Stimulated activated CD8-positive, alpha-beta memory T cell treated with anti-CD3 and anti-CD28 coated beads, Interleukin-7, amount 100 ng/mL, for 4 hours (primary cell): ENCODE measurements at regions not wholly inside any gene's neighbourhood (a gene's known extent, or its start where the extent isn't known, plus 50 kb on each side); places are given as distances from the start of the nearest gene placed in this dataset.

Experiments
- DNase-seq, 2 donors: peaks; one replicate each; pipeline ENCODE4 v3.0.0-alpha.2; 2020; ENCODE audit warnings: low read depth in 2 of 2

DNA sequence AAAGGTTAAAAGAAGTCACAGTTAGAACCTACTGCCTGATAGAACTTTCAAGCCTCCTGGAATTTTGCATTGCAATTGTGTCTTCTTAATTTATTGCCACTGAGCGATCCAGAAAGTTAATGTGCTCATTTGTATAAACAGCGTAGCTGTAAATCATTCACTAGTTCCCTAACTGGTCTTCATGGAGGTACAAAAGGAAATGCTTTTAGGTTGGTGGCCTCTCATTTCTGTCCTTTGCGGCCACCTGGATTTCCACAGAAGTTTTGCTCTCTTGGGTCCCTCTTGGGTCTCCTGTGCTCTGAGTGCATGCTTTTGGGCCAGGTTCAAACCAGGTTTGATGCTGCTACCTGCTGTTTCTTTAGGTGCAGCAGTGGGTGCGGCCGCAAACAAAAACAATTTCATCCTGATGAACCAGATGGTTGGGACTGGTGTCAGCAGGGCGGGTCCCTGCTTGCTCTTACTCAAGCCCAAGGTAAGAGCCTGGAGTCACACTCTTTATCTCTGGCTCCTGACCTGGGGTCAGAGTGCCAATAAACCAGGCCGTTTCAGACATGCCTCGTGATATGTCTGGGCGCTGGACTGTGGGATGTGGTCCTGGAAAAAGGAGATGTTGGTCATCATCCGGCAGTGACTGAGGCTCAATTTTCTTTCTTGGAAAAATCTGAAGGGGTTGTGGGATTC, 270.1 kb downstream of the PTTG2 start:
- DNase-seq, result no peak

GRCh38 chr4:38230821-38231563, 270.8 kb downstream of the PTTG2 start:
- DNase-seq, result no peak

DNA sequence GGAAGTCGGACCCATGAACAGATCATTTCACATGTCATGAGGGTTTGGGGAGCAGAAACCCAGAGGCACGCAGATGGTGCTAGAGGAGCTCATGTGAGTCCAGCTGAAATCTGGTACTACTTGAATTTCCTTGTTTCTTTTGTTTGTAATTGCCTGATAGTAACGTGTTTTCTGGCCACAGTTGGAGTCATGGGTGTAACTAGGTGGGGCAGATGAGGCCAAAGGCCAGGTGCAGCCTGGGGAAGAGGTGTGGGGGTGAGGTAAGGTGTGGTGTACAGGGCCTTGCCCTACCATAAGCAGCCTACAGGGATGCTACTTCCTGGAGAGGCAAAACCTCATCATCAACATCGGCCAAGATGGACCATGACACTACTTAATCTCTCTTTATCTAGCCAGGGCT, 271.4 kb downstream of the PTTG2 start:
- no peak for DNase-seq

DNA sequence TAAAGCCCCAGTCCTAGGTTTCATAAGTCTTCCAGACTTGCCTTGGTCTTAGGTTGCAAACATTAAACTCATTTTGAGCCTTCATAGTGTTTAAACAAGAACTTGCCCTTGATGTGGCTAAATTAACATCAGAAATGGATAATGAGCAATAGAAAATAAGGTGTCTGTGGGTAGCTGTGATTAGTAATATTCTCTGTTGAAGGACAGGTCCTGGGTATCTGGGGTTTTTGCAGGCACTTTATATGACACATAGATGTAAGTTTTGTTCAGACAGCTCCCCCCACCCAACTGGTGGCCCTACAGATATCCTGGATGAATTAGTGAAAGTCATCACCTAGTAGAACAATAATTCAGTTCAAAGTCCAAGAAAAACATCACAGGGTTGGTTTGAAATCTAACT, 272.5 kb downstream of the PTTG2 start:
- no peak for DNase-seq

DNA sequence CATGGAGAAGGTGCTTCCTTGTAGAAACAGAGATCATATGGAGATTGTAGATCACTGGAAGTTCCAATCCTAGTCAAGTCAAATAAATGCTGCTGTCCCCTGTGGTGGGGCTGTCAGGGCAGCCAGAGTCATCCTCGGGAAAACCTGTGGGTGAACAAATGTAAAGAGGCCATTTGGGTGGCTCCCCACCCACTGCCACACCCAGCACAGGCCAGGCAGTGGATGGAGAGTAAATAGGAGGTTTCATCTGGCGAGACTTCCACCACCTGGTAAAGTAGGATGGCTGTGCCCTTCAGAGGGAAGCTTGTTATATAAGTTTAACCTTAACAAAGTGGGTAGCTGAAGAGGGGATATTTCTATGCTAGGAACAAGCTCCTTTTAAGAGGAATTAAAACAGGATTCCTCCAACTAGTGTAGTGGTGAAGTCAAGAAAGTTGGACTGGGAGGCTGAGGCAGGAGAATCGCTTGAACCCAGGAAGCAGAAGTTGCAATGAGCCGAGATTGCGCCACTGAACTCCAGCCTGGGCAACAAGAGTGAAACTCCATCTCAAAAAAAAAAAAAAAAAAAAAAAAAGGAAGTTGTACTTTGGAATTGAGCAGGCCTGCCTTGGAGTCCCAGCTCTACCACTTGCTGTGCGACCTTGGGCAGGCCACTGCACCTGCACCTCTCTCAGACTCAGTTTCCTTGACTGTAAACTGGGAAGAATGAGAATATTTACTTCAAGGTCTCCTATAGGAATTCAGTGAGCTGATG, 273.7 kb downstream of the PTTG2 start:
- no peak for DNase-seq

DNA sequence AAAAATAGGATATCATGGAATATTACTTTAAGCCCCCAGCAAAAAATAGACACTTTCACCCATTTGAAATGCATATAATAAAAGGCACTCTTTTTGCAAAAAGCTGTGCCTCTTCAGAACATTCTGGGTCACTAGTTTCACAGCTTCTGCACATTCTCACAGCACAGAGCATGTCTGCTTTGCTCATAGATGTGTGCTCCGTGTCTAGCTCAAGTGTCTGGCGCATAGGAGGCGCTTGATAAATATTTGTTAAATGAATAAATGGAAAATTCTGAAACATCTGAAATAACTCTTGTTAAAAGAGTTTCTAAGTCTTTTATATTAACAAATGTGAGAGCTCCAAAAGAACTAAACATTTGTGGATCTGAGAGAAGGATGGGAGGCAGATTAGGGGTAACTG, 275.2 kb downstream of the PTTG2 start:
- no peak for DNase-seq

GRCh38 chr4:38236003-38236402, 275.8 kb downstream of the PTTG2 start:
- DNase-seq, result no peak

DNA sequence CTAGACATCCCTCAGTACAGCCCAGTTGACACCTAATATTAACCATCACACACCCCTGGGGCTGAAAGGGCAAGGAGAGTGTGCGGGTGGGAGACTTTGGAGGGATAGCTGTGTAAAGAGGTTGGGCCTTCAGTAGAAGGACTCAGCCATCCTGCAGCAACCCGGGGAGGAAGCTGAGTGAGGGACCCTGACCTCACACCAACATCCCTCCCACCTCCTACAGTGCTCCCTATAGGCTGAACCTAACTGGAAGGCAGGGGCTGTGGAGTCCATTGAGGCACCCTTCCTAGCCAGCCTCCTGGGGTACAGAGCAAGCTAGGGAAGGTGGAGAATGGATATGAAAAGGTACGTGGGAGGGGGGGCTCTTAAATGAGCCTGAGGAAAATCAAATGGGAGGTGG, 276.3 kb downstream of the PTTG2 start:
- no peak for DNase-seq

DNA sequence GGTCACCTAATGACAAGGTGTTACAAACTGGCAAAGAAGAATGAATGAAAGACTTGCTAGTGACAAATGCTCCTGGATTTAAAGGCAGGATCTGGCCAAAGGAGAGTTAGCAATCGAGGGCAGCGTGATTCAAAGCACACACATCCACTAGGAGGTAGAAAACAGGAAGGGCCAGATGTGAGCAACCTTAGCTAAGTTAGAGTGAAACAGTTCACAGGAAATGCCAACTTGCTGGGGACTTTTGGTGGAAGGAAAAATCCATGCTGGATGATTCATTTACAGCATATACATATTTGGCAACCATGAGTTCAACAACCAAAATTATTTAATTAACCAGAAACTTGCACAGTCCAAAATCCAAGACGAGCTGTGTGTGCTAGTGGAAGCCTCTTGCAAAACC, 276.9 kb downstream of the PTTG2 start:
- DNase-seq, result no peak

- DNase-seq, result no peak
Measured at GRCh38 chr4:38241541-38241940, 281.3 kb downstream of the PTTG2 start.

- no peak for DNase-seq
Measured at GRCh38 chr4:38242101-38242500, 281.9 kb downstream of the PTTG2 start.

DNA sequence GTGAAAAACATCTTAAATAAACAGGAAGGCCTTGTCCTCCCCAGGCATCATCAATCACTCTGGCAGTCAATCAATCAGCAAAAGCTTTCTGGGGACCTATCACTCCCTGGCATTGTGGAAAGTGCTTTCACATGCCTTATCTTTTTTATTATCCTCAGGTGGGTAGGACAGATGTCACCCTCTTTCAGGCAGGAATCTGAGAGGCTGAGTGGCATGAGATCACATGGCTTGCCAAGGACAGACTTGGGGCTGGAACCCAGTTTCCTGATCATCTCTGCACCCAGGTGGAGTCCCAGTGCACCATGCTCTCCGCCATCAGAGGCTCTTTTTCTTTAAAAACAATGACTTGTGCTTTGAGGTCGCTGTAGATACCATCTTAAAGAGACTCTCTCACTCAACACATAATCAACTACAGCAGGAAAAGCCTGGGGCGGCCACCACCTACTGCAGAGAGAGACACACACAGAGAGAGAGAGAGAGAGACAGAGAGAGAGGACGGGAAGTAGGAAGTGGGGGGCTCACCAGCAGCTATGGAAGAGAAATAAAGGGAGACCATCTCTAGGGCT, 282.7 kb downstream of the PTTG2 start:
- no peak for DNase-seq

DNA sequence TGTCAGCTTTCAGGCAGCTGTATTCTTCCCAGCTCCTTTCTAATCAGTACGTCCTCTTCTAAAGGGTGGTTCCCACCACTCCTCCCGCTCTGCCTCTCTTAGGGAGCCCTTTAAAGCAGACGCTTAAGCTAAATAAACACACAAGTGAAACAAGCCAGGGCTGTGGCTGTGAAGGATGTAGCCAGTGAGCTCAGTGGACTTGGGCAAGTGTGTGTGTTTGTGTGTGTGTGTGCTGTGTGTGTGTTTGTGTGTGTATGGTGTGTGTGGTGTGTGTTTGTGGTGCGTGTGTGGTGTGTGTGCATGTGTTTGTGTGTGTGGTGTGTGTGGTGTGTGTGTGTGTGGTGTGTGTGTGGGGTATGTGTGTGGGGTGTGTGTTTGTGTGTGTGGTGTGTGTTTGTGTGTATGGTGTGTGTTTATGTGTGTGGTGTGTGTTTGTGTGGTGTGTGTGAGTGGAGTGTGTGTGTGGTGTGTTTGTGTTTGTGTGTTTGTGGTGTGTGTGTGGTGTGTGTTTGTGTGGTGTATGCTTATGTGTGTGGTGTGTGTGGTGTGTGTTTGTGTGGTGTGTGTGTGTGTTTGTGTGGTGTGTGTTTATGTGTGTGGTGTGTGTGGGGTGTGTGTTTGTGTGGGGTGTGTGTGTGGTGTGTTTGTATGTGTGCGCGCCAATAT, 283.3 kb downstream of the PTTG2 start:
- no peak for DNase-seq

DNA sequence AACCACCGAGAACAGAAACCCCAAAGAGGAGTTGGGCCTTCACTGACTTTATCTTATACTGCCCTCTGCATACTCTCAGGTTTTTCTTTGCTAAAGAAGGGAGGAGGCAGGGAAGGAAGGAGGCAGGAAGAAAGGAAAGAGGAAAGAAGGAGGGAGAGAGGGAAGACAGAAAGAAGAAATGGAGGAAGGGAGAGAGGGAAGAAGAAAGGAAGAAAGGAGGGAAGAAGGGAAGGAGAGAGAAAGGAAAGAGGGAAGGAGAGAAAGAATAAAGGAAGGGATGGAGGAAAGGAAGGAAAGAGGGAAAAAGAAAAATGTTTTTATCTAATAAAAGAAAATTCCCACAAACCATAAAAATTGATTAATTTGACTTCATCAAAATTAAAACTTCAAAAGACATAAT, 294.6 kb downstream of the PTTG2 start:
- DNase-seq, result no peak

GRCh38 chr4:38255572-38255971, 295.4 kb downstream of the PTTG2 start:
- no peak for DNase-seq

- DNase-seq, result no peak
Measured at GRCh38 chr4:38266616-38267015, 306.4 kb downstream of the PTTG2 start.

DNA sequence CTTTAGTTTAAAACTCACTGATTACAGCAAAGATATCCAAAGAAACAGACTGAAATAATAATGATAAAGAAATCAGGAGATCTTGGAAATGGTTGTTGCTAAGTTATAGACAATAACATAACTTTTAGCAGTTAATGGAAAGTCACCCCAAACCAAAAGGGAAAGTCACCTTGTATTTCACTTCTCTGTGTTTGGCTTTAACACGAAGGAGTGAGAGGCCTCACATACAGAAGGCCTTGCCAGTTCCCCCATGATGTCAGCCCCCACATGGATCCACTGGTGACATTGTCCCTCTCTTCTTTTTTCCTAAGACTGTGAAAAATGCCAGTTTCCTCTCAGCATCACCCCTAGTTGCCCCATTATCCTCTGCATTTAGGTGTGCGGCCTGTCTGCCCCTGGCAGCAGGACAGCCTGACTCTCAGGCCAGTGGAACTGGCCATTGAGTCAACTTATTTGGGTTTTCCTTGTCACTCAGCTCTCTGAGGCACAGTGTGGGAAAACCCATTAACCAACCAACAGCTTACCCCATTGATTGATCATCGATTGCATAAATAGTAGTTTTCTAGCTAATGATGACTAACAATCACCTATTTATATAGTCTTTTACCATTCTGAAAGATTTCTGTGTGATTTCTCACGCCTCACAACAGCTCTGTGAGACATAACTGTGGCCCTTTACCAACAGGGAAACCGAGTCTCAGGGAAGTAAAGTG, 308.1 kb downstream of the PTTG2 start:
- DNase-seq, result no peak

GRCh38 chr4:38268837-38269236, 308.6 kb downstream of the PTTG2 start:
- no peak for DNase-seq

DNA sequence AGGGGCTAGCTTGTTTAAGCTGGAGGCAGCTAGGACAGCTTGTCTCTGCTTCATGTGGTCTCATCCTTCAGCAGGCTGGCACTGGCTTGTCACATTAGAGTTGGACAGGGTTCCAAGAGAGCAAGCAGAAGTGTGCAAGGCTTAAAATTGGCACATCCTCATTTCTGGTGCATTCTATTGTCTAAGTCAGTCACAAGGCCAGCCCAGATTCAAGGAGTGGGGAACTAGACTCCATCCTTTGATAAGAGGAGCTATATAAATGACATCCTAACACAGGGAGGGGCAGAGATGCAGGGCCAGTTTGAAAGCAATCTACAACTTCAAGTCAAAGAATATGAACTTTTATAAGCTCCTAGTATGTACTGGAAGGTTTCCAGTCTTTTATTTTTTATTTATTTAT, 313.2 kb downstream of the PTTG2 start:
- no peak for DNase-seq

DNA sequence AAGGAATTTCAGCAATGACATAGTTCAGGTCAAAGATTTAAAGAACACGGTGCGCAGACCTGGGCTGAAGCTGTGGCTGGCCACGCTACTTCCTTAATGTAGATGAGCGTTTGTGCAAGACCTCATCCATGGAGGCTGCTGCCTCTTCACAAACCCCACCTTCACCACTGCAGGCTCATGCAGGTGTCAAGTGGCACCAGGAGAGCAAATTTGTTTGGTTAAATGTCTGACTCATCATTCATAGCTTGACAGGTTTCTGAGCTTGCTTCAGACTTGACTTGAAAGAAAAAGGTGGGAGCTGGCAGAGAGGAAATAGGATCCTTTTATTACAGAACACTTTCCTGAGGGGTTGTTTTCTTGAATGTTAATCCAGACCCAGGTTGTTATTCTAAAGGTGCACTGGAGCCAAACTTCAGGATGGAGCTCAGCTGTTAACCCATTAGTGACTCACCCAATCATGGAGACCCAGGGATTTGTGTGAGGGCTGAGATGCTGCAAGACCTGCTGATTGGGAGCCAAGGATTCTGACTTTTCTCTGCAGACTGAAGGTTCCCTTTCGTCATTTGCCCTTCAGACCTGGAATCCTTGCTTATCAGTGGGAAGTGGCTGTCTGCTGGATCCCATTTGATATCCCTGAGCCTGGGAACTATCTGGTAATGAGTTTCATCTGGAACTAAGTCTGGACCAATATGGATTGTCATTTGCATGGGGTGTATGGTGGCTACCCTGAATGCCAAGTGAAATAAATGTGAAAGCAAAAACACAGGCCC, 315.3 kb downstream of the PTTG2 start:
- DNase-seq, result no peak

GRCh38 chr4:38278255-38278654, 318.1 kb downstream of the PTTG2 start:
- DNase-seq, result no peak
